Fibroblast of skin of right quadriceps (primary cell): ENCODE measurements at regions not wholly inside any gene's neighbourhood (a gene's known extent, or its start where the extent isn't known, plus 50 kb on each side); places are given as distances from the start of the nearest gene placed in this dataset.
"Not testable (repeated sequence)": the region's sequence is repeated elsewhere in the genome, so short reads cannot be mapped to it uniquely, and the experiment has no call there.

Source experiments
- DNase-seq: peaks from one replicate; pipeline ENCODE4 v3.0.0-alpha.2; 2013

DNA sequence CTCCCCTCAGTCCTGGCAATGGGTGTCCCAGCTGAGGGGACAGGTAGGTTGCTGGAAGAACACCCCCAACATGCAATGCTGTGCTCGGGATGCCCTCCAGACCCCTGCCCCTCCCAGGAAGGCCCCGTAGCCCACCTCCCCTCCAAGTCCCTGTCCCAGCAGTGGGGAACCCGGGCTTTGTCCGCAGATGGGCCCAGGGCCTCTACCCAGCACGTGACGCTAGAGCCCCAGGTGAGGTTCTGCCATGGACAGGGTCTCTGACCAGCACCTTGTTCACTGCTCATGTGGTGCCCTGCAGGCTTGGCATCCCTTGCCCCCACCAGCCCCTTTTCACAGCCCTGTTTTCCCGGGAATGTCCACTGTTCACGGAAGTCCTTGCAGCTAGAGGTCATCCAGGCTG is 220.0 kb upstream of the SGCG start:
- DNase-seq: no peak

DNA sequence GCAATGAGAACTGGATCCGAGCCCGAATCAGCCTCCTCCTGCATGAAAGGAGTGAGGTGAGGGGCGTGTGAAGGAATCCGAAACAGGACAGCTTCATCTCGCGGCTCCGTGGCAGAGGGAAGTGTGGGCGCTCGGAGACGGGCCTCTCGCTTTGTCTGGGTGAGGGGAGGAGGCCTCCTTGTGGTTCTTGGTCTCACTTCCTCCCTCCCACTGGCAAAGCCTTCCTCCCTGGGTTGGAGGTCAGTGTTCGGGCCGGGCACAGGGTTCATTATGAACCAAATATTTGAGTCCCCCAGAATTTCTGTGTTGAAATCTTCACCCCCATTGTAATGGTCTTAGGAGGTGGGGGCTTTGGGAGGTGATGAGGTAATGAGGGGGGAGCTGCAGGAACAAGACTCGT is 219.4 kb upstream of the SGCG start:
- DNase-seq: not testable (repeated sequence)

DNA sequence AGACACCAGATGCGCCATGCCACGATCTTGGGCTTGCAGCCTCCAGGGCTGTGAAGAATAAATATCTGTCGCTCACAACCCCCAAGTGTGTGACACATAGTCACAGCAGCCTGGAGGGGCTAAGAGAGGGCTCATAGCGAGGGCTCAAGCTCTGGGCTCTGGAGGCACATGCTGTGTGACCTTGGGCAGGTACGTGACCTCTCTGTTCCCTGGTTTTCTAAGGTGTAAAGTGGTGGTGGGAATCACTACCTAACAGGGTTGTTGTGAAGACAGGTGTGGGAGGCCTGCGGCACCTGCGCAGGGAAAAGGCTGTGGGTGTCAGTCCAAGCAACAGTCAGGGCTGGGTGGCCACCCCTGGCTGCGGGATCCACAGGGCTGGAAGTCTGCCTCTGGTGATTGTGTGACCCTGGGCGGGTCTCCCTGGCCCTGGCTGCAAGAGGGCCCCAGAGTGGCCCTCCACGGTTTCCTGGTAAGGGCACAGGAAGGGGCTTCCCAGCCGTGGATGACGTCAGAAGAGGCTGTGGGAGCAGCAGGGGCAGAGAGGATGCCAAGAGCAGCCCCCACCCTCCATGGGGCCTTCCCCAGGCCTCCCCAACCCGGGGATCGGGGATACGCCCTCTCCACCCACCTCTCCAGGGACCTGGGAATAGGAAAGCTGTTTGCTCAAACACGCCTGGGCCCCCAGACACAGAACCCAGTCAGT is 218.8 kb upstream of the SGCG start:
- DNase-seq: no peak

DNA sequence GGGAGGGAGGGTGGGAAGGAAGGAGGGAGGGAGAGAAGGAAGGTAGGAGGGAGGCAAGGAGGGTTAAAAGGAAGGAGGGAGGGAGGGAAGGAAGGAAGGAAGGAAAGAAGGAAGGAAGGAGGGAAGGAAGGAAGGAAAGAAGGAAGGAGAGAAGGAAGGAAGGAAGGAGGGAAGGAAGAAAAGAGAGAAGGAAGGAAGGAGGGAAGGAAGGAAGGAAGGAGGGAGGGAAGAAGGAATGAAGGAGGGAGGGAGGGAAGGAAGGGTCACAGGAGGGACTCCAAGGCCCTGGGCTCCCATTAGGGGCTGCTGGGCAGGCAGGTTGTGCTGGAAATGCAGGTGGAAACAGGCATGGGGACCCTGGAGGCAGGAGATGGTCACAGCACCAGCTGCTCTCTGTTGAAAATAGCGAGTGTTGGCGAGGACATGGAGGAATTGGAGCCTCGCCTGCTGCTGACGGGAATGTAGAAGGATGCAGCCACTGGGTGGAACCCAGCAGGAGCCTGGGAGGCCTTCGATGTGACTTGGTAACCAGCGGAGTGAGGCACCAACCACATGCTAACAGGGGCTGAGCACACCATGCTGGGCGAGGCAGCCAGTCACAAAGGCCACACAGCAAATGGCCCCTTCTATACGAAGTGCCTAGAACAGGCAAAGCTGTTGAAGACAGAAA is 217.3 kb upstream of the SGCG start:
- not testable (repeated sequence) for DNase-seq

DNA sequence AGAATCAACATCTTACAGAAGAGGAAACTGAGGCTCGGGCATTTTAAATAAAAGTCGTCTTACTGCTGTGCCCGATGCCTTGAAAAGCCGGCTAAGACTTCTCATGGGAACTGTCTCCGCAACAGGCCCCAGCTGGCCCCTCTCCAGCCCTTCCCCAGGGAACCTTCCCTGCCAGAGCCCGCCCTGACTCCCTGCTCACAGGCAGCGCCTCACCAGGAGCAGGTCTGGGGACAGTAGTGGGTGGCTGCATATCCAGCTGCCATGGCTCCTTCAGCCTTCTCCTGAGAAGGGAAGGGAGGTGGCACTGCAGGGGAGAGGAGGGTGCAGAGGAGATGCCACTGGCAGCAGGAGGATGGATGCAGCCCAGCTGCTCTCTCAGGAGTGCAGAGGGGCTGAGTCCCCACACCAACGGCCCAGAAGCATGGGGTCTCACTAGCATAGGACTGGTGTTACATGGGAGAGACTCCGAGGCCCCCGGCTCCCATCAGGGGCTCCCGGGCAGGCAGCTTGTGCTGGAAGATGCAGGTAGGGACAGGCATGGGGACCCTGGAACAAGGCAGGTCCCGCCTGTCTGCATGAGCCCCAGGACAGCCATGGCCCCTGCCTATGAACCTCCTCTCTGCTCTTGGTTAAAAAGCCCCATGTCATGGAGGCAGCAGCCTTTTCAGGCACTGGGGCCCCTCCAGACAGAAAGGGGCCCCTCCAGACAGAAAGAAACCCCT is 216.4 kb upstream of the SGCG start:
- DNase-seq: no peak

DNA sequence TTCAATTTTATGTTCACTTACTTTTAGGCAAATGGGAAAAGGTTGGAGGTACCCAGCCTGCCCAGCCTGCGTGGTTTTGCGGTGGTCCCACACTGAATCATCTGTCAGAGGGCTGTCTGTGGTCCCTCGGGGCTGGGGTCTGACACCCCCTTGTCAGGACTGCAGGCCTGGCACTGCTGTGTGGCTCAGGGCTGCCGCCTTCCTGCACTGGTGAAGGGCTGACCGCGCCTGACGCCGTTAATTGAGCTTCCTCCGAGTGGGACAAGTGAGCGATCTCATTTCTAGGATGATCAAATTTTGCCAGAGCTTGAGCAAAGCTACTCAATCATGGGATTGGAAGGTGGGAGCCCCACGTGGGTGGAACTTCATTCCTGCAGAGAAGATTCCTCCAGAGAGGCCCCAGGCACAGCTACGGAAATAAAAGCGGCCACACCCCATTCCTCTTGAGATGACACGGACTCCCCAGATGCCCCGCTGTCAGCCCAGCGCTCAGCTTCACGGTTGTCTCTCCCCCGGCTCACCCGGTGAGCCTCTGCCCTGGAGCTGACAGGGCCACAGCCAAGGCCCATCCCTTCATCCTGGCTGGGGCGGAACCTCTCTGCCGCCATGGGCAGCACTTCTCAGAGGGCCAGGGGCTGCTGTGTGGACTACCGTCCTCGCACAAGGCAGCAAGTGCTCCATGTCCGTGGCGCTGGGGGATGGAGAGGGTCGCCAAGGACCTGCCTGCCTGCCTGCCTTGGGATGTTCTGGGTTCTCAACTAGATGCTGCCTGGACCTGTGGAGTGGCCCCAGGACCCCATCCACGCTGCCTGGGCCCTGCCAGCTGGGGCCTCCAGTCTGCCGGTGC is 215.5 kb upstream of the SGCG start:
- not testable (repeated sequence) for DNase-seq

DNA sequence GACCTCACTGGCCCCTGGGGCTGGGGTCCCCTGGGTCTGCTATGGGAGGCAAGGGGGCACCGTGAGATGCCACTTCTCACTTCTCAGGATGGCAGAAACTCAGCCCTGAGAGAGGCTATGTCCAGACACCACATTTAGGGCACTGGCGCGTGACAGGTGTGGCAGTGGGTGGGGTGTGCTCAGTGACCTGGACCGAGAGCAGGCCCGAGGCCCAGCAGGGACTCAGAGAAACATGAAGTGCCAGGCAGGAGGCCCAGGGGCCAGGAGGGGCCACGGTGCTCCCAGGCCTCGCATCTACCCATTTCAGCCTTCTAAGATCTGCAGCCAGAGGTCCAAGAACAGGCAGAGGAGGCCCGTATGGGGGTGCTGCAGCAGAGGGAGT is 214.9 kb upstream of the SGCG start:
- not testable (repeated sequence) for DNase-seq

DNA sequence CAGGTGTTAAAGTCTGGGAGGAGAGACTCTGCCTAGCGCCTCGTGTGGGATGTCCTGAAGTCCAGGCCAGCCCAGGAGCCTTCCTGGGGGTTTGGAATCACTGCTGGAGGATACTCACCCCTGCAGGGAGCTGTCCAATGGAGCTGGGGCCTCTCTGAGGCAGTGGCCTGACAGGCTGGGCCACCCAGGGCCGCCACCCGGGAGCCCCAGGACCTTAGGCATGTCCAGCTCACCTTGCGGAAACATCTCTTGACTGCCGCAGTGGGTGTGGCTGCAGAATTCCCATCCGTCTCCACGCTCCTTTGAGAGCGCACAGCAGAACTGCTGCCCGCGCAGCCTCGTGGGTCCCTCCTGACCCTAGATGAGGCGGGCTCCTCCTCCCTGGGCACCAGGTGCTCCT is 214.0 kb upstream of the SGCG start:
- not testable (repeated sequence) for DNase-seq

DNA sequence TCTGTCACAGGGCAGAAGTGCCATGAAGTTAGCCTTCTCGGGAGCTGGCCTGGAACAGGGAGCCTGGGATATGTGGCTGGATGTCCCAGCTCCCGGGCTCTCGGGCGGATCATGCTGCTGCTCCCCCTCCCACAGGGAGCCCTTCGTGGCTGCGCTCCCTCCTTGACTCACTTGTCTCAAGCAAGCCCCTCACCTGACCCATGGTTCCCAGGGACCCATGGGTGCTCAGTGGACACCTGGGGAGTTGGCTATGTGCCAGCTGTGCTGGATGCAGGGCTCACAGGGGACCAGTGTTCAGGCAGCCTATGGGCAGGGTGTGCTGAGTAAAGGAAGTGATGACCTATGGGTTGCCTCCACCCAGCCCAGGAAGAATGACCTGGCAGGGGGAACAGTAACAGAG is 213.1 kb upstream of the SGCG start:
- no peak for DNase-seq

DNA sequence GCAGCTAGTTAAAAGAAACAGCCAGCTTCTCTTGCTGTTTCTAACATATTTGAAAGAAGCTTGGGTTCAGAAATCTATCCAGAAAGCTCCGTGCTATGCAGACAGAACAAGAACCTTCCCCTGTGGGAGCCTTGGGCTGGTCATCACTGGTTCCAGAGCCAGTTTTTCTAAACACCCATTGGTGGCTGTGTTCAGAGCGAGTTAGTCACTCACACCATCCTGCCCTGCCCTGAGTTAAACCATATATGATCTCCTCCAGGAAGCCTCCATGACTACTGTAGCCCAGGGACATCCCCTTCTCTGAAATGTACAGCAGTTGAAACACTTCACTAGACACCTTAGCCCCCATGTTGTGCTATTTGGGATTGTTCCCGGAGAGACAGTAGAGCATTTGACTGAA is 200.8 kb upstream of the SGCG start:
- DNase-seq: no peak

DNA sequence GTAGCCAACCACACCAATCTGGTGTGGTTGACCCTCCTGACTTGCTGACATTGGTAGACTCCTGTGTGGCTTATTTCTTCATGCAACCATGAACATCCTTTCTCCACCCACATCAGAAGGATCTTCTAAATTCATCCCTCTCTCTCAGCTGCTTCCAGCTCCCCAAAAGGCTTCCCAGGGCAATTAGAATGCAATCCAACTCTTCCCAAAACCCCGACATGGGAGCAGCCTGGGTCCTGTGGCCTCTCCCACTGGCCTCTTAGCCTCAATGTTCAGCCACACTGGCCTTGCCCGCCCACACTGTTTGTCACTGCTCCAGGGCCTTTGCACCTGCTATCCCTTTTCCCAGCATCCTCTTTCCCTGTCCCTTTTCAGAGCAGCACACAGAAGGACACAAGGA is 199.8 kb upstream of the SGCG start:
- DNase-seq: no peak

DNA sequence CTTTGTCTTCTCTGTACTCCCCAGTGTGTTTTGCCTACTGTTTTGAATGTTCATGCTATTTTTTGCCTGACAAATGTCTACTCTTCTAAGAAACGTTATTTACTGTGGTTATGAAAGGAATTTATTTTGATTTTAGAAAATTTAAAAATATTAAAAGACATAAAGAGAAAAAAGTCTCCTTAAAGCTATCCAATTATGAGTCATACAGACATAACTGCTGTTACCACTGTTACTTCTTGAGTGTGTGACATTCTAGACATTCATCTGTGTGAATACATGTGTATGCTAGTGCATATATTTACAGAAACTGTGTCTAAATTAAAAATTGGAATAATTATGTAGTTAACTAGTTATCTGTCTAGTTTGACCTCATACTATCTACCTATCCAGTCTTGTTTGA is 187.6 kb upstream of the SGCG start:
- no peak for DNase-seq

DNA sequence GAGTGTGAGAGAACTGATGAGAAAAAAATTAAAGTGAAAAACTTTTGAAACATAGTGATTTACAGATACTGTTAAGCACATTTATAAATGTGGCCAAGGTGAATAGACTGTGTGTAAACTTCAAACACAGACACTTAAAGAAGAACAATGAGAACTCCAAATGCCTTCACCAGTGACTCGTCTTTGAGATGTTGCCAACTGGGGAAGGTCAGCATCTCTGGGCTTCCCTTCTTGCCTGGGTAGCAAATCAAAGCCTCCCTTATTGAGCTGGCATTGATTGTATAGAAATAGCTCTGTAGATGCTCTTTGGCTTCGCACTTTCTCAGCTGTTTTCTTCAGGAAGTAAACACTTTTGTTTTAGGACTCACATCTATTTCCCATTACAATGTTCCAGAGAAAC is 177.3 kb upstream of the SGCG start:
- no peak for DNase-seq

DNA sequence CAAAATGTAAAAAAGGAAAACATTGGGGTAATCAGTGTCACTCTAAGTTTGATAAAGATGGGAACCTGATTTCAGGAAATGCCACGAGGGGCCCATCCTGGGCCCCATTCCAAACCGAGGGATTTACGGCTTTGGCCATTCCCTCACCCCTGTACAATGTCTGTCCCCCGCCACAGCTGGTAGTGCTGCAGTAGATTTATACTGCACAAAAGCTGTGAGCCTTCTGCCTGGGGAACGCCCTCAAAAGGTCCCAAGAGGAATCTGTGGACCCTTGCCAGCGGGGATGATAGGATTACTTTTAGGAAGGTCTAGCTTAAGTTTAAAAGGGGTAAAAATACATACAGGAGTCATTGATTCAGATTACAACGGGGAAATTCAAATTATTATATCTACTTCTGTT is 173.4 kb upstream of the SGCG start:
- DNase-seq: peak; percentile 11

DNA sequence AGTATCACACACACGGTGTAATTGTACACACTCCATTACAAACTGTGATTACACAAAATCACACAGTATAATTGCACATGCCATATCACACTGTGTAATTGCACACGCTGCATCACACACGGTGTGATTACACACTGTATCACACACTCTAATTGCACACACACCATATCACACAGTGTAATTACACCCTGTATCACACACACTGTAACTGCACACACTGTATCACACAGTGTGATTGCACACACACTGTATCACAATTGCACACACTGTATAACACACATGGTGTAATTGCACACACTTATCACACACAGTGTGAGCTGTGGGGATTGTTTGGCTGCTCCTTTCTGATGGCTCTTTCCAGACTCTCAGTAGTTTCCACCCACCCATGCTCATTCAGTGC is 162.6 kb upstream of the SGCG start:
- no peak for DNase-seq

DNA sequence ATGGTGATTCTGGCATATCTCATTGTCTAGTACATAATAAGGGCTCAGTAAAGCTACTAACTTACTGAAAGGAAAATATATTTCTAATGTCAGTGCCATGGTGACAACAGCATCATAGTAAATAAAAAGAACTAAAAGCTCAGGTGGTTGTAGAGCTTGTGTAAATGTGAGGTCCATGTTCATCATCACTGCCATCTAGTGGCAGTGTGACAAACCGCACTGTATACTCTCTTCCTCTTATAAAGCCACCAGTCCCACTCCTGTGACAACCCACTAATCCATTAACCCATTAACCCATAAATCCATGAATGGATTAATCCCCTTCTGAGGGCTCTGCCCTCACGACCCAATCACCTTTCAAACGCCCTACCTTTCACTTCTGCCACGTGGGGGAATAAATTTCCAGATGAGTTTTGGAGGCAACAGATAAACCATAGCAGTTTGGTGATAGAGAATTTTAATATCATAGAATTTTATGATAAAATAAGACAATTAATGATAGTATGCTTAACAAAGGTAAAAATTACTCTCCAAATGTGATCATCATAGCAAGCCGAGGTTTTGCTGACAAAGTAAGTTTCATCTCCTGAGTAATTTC is 160.4 kb upstream of the SGCG start:
- peak; percentile 37 for DNase-seq

DNA sequence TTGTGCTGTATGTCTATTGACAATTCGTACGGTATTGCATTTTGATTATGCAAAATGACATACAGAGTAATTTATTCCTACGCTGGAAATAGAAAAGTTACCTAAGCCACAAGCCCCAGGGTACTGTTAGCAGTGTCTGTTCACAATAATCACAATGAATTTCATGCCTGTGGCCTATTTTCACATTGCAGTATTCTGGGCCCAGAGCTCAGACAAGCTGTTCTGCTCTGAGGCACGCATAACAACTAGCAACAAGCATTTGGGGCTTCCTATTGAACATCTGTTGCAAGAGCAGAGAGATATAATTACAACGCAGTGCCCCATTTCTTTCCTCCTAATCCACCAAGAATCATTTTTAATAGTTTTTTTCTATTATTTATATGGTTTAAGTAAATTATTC is 158.9 kb upstream of the SGCG start:
- DNase-seq: no peak

DNA sequence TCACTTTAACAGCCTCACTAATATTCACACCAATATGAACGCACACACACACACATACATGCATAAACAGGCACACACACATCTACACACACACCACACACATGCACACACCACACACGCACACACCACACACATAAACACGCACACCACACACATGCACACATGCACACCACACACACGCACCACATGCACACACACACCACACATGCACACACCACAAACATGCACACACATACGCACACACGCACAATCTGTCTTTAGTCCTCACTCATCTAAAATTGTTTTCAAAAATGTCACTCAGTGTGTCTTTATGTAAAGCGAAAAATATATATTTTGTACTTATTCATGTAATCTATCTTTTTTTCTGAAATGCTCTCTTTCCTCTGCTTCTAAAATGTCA is 158.1 kb upstream of the SGCG start:
- no peak for DNase-seq

DNA sequence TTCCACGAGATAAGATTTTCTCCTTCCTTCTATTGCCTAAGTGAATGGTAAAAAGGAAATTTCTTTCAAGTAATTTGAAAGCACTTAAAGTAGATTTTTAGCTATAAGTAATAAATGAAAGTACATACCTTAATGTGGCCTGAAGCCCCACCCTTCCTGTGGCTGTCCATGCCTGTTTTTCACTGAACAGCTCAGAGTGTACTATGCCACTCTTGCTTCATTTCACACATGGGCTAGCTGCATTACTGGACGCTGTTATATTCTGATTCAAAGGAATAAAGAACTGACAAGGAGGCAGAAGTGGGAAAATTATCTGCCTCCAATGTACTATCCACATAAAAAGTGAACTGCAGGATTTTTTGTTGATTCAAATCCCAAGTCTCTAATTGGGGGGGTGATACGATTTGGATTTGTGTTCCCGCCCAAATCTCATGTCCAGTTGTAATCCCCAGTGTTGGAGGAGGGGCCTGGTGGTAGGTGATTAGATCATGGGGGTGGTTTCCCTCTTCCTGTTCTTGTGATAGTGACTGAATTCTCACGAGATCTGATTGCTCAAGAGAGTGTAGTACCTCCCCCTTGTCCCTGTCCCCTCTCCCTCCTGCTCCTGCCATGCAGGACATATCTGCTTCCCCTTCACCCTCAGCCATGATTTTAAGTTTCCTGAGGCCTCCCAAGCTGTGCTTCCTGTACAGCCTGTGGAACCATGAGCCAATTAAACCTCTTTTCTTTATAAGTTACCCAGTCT is 154.7 kb upstream of the SGCG start:
- no peak for DNase-seq

DNA sequence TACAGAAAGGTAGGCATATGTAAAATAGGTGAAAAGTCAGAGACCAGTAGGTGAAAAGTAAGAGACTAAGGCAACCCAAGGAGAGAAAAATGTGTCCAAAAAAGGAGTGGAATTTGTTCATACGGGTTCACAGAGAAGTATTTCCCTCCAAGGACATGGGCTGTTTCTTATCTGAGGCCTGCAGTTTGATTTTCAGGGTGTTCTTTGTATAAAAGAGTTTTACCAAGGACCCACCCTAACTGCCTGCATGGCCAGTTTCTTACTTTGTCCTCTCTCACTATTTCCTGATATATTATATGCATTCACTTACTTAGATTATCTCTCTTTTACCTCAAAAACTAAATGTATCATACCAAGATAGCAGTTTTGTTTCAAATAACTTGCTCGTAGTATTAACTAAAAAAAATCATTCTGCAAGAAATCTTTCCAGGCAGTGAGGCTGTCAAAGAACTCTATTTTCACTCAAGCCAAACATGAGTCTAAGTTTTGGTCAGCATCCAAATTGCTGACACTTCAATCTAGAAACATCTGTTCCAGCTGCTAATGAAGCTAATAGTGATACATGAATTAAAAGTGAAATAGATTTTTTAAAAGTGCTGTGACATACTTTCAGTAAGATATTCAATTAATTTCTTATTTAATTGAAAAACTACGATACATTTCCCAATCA is 141.4 kb upstream of the SGCG start:
- no peak for DNase-seq

DNA sequence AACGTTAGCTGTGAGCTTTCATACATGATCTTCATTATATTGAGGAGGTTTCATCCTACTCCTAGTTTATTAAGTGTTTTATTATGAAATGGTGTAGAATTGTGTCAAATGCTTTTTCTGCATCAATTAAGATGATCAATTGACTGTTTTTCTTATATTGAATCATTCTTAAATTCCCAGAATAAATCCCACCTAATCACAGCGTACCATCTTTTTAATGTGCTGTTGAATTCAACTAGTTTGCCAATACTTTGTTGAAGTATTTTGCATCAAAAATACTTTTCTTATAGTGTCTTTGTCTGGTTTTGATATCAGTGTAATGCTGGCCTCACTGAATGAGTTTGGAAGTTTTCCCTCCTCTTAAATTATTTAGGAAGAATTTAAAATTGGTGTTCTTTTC is 138.6 kb upstream of the SGCG start:
- DNase-seq: no peak

DNA sequence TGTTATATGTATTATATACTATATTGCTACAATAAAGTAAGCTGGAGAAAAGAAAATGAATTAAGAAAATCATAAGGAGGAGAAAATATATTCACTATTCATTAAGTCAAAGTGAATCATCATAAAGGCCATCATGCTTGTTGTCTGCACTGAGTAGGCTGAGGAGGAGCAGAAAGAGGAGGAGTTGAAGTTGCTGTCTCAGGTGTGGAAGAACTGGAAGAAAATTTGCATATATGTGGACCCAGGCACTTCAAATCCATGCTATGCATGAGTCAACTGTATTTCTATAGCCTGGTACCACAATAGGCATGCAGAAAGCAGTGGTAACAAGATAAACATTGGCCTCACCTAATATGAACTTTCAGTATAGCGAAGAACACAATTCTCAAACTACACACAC is 135.9 kb upstream of the SGCG start:
- DNase-seq: no peak
